Spleen (tissue), 11 donors: ENCODE measurements at regions not wholly inside any gene's neighbourhood (a gene's known extent, or its start where the extent isn't known, plus 50 kb on each side); places are given as distances from the start of the nearest gene placed in this dataset.

Experiments used
- DNase-seq: peaks from one replicate; pipeline ENCODE4 v3.0.0-alpha.2; 2020
- H3K27ac ChIP-seq, 8 donors: fragments of 200-600 bp; sonication (generic) in 7 of 8; 1 replicate in 4 of 8; 2 replicates in 4 of 8; pipeline versions ENCODE4 v1.5.0 to v1.8.0; 2016 to 2021; ENCODE audit warnings: inconsistent platforms in 4 of 8, mild to moderate bottlenecking in 4 of 8, moderate library complexity in 1 of 8
- H3K27me3 ChIP-seq, 7 donors: fragments of 200-600 bp; sonication (generic) in 6 of 7; replicated peaks in 1 of 7; 1 replicate in 4 of 7; 2 replicates in 3 of 7; pipeline versions ENCODE4 v1.5.0 to v1.8.0; 2016 to 2021; ENCODE audit warnings: inconsistent platforms in 3 of 7, mild to moderate bottlenecking in 1 of 7
- H3K36me3 ChIP-seq, 6 donors: fragments of 200-600 bp; sonication (generic) in 5 of 6; 1 replicate in 4 of 6; 2 replicates in 2 of 6; pipeline versions ENCODE4 v1.5.0 to v1.8.0; 2016 to 2021; ENCODE audit warnings: inconsistent platforms in 2 of 6
- H3K4me1 ChIP-seq, 6 donors: fragments of 200-600 bp; sonication (generic) in 5 of 6; 1 replicate in 3 of 6; 2 replicates in 3 of 6; pipeline versions ENCODE4 v1.5.0 to v1.8.0; 2016 to 2021; ENCODE audit warnings: inconsistent platforms in 3 of 6
- H3K4me3 ChIP-seq, 8 donors: fragments of 200-600 bp; sonication (generic) in 7 of 8; 1 replicate in 4 of 8; 2 replicates in 4 of 8; pipeline versions ENCODE4 v1.5.0 to v1.8.0; 2016 to 2021; ENCODE audit warnings: inconsistent platforms in 4 of 8, mild to moderate bottlenecking in 4 of 8, moderate library complexity in 2 of 8
- H3K9me3 ChIP-seq, 8 donors: fragments of 200-600 bp; sonication (generic) in 7 of 8; 1 replicate in 4 of 8; 2 replicates in 4 of 8; pipeline versions ENCODE4 v1.5.0 to v1.8.0; 2016 to 2021; ENCODE audit warnings: inconsistent platforms in 4 of 8
- CTCF ChIP-seq, 11 experiments: fragments of 200-600 bp in 7 of 11; fragments of 450-650 bp in 4 of 11; sonication (generic) in 4 of 11; IDR thresholded peaks in 8 of 11; conservative IDR thresholded peaks in 3 of 11; 1 replicate in 7 of 11; 2 replicates in 4 of 11; pipeline versions ENCODE4 v1.4.0 to v1.8.0; 2016 to 2021; ENCODE audit warnings: antibody characterized with exemption in 11 of 11, inconsistent platforms in 4 of 11, mild to moderate bottlenecking in 1 of 11
- POLR2A ChIP-seq, 3 donors: fragments of 450-650 bp; IDR thresholded peaks; one replicate each; pipeline ENCODE4 v1.5.1; 2017; ENCODE audit warnings: antibody characterized with exemption in 3 of 3, mild to moderate bottlenecking in 1 of 3
- POLR2AphosphoS5 ChIP-seq, 3 donors: sonication (generic); formaldehyde crosslinking; IDR thresholded peaks; one replicate each; pipeline ENCODE4 v1.5.1; 2017; ENCODE audit warnings: antibody characterized with exemption in 3 of 3
- WGBS, 5 donors: extraction: QIAGEN DNeasy Blood & Tissue Kit in 3 of 5; methylation state at CpG; one replicate each; pipeline versions ENCODE4 v1.1.5 to v1.1.7; 2013 to 2018; 5-methylcytosine and 5-hydroxymethylcytosine counted together
- intact Hi-C: fragments of 100-400 bp; cut with DNase I; formaldehyde crosslinking; loops from one replicate; pipeline ENCODE4 v1.15.0; 2023; ENCODE audit warnings: low total_unique reads
- donor health status: healthy with polysubstance abuse.
- donor health status: DM: no; HTN: no; CAD: no; lungs with moderate emphysema.
- donor health status: DM: no; HTN: no; CAD: no.
- donor health status: Bipolar disorder and iron deficiency.
- donor health status: healthy.
- donor health status: DM: no; HTN: no; CAD: no.
- donor health status: DM: yes; HTN: yes; CAD: no.

DNA sequence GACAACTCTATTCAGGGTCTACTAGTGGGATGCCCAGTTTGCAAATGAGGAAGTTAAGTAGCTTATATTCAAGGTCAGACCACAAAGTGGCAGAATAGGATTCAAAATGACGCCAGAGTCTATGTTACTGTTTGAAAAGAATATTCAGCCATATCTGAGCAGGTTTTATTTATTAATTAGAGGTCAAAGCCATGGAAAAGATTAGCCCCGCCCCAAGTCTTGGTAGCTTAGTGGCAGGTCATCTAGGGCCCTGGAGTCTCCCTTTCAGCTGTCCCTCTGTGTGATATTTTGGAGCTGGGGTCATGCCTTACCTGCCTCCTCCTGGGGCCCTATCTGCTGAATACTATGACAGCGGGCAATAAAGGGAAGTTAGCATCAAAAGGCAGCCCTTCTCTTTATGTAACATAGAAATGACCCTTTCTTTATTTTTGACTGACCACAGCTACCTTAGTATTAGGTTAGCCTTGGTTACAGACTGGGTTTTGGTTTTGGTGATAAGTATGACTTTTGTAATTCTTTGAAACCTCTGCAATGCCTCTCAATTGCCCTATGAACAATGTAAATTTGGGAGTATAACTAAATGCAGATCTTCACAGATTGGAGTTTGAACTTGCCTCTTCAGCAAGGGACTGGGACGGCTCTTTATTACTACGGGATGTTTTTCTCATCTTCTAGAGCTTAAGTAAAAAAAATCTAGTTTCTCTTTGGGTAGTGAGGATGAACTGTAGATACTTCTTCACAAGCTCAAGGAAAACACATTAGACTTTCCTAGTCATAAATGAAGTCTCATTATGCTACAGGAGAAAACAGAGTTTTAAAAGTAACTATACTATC lies 153.0 kb upstream of the ITGA4 start:
- peak overlapping the region in 1 of 8 donors; percentile 20 for H3K4me3 ChIP-seq
- no peaks in the 10 kb centered on the region for H3K36me3 ChIP-seq
- peak; percentile 54 for DNase-seq
- intact Hi-C loops: no loop called here
- peak in 3 of 11 experiments; percentile 11 to 27 (median 14) for TF ChIP-seq CTCF (IDR thresholded peaks at IDR 0.05 in 8 of 11, conservative IDR thresholded peaks at IDR 0.05 in 3 of 11)
- TF ChIP-seq POLR2AphosphoS5 (IDR thresholded peaks at IDR 0.05): no peak
- H3K9me3 ChIP-seq: peaks cover 0 to 4% (median 0%) of the 10 kb centered on the region in 8 donors
- peaks cover 34 to 78% (median 61%) of the 10 kb centered on the region in 6 donors for H3K4me1 ChIP-seq
- no peaks in the 10 kb centered on the region for H3K27me3 ChIP-seq
- H3K27ac ChIP-seq: peak overlapping the region; percentile 74 to 93 (median 86)
- WGBS, 5 donors: 26 to 36% (median 29%) methylated on average over 5 of the region's 5 CpGs

DNA sequence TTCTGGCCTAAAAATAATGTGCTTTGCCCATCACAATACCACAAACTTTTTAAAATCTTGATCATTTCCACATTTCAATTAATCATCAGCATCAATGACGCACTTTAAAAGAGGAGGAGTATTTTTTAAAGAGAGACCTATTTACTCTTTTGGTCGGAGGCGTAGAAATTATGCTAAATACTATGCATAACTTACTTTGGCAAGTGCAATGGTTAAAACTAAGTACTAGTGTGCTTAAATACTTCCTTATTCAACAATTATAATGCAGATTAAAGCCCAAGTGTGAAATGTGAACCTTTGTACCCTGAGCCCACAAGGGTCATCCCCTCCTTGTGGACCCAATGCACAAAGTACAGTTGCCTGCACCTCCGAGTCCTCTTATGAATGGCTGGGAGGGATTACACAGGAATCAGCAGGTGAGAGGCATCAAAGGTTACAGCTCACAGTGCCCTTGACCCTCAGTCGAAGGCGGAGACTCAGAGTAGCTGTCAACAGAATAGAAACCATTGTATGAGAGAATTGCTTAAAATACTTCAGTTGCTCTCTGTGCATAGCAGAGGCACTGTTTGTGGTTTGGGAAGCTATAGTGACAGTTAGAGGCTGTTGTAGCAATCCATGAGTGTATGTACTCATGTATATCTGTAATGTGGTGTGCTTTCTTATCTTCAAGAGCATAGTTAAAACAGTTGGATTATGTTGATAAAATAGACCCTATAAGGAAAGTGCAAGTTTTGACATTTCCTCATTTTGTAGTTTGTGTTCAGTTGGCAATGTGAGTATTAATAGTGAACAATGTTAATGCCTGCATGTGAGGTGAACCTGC lies 151.7 kb upstream of the ITGA4 start:
- H3K36me3 ChIP-seq: no peaks in the 10 kb centered on the region
- peak; percentile 76 for DNase-seq
- H3K9me3 ChIP-seq: no peaks in the 10 kb centered on the region
- H3K4me3 ChIP-seq: peak overlapping the region in 1 of 8 donors; percentile 20
- intact Hi-C loops: no loop called here
- 10 to 33% (median 18%) methylated on average over 6 of the region's 6 CpGs for WGBS, 5 donors
- TF ChIP-seq CTCF (IDR thresholded peaks at IDR 0.05 in 8 of 11, conservative IDR thresholded peaks at IDR 0.05 in 3 of 11) (no peak), POLR2AphosphoS5 (IDR thresholded peaks at IDR 0.05) (peak in 1 of 3 donors; percentile 62), POLR2A (IDR thresholded peaks at IDR 0.05) (peak in 1 of 3 donors; percentile 24)
- no peaks in the 10 kb centered on the region for H3K27me3 ChIP-seq
- peaks cover 34 to 88% (median 72%) of the 10 kb centered on the region in 6 donors for H3K4me1 ChIP-seq
- H3K27ac ChIP-seq: peak overlapping the region; percentile 74 to 93 (median 86)

DNA sequence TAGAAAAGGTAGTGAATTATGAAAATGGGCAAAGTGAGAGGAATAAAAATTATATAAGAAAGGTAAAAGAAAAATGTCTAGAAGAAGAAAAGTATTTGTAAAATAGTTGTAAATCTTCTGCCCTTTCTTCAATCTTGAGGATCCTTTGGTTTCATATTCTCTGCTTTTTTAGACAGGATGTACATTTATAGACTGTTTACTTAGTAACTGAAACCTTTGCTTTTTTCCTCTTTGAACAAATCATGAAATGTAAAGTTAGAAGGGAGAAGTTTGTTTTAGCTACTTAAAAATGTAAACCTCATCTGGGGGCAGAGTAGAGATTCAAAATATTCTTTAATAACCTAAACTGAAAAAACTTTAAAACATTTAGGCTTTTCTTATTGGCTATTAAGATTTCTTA lies 150.4 kb upstream of the ITGA4 start:
- intact Hi-C loops: no loop called here
- DNase-seq: no peak
- no peaks in the 10 kb centered on the region for H3K27me3 ChIP-seq
- no peak for TF ChIP-seq POLR2AphosphoS5 (IDR thresholded peaks at IDR 0.05)
- TF ChIP-seq CTCF (IDR thresholded peaks at IDR 0.05 in 8 of 11, conservative IDR thresholded peaks at IDR 0.05 in 3 of 11): no peak
- TF ChIP-seq POLR2A (IDR thresholded peaks at IDR 0.05): no peak
- H3K36me3 ChIP-seq: no peaks in the 10 kb centered on the region
- no peak overlapping the region for H3K4me3 ChIP-seq
- H3K4me1 ChIP-seq: peaks cover 45 to 89% (median 78%) of the 10 kb centered on the region in 6 donors
- H3K27ac ChIP-seq: peak overlapping the region; percentile 74 to 93 (median 86)
- no peaks in the 10 kb centered on the region for H3K9me3 ChIP-seq
